HG02571 (cell line): ENCODE measurements at regions not wholly inside any gene's neighbourhood (a gene's known extent, or its start where the extent isn't known, plus 50 kb on each side); places are given as distances from the start of the nearest gene placed in this dataset.
"Not testable (repeated sequence)": the region's sequence is repeated elsewhere in the genome, so short reads cannot be mapped to it uniquely, and the experiment has no call there.

Source experiments
- ATAC-seq: cut with Tn5 transposase; IDR thresholded peaks from one replicate; pipeline ENCODE4 v1.9.1; 2021; ENCODE audit warnings: mild to moderate bottlenecking, moderate library complexity; ENCODE audit not compliant: unreplicated experiment

GRCh38 chr3:176009256-176009655, 1150.1 kb downstream of the NAALADL2 start:
- ATAC-seq: no peak

- ATAC-seq: no peak
Measured at GRCh38 chr3:176005564-176005963, 1146.4 kb downstream of the NAALADL2 start.

- no peak for ATAC-seq
Measured at GRCh38 chr3:175989161-175989560, 1130.0 kb downstream of the NAALADL2 start.

GRCh38 chr3:175988401-175988800, 1129.3 kb downstream of the NAALADL2 start:
- ATAC-seq: no peak

GRCh38 chr3:175985781-175986180, 1126.6 kb downstream of the NAALADL2 start:
- ATAC-seq: no peak

- ATAC-seq: no peak
Measured at GRCh38 chr3:175983379-175983778, 1124.2 kb downstream of the NAALADL2 start.

- no peak for ATAC-seq
Measured at GRCh38 chr3:175980486-175981090, 1121.5 kb downstream of the NAALADL2 start.

- ATAC-seq: no peak
Measured at GRCh38 chr3:175977968-175978752, 1119.0 kb downstream of the NAALADL2 start.

- no peak for ATAC-seq
Measured at GRCh38 chr3:175969456-175969855, 1110.3 kb downstream of the NAALADL2 start.

- ATAC-seq: no peak
Measured at GRCh38 chr3:175965036-175965435, 1105.9 kb downstream of the NAALADL2 start.

GRCh38 chr3:175957427-175957826, 1098.3 kb downstream of the NAALADL2 start:
- ATAC-seq: no peak

- ATAC-seq: no peak
Measured at GRCh38 chr3:175956964-175957363, 1097.8 kb downstream of the NAALADL2 start.

GRCh38 chr3:175951047-175951694, 1092.0 kb downstream of the NAALADL2 start:
- no peak for ATAC-seq

GRCh38 chr3:175948041-175948440, 1088.9 kb downstream of the NAALADL2 start:
- ATAC-seq: no peak

GRCh38 chr3:175941352-175941751, 1082.2 kb downstream of the NAALADL2 start:
- ATAC-seq: no peak

GRCh38 chr3:175940881-175941280, 1081.7 kb downstream of the NAALADL2 start:
- ATAC-seq: no peak

- no peak for ATAC-seq
Measured at GRCh38 chr3:175940243-175940642, 1081.1 kb downstream of the NAALADL2 start.

GRCh38 chr3:175937367-175937766, 1078.2 kb downstream of the NAALADL2 start:
- not testable (repeated sequence) for ATAC-seq

- ATAC-seq: no peak
Measured at GRCh38 chr3:175932586-175932985, 1073.5 kb downstream of the NAALADL2 start.

- no peak for ATAC-seq
Measured at GRCh38 chr3:175919133-175919532, 1060.0 kb downstream of the NAALADL2 start.

- no peak for ATAC-seq
Measured at GRCh38 chr3:175916191-175916934, 1057.2 kb downstream of the NAALADL2 start.
